Body of pancreas (tissue), 4 donors: ENCODE measurements at regions not wholly inside any gene's neighbourhood (a gene's known extent, or its start where the extent isn't known, plus 50 kb on each side); places are given as distances from the start of the nearest gene placed in this dataset.

Experiments used
- ATAC-seq: fragments of 150-250 bp; one replicate; pipeline ENCODE4 v1.9.1; 2016
- DNase-seq, 4 donors: peaks; one replicate each; pipeline ENCODE4 v3.0.0-alpha.2; 2019
- H3K27ac ChIP-seq, 4 donors: fragments of 200-600 bp; sonication (generic); 1 replicate in 3 of 4; 2 replicates in 1 of 4; pipeline versions ENCODE4 v1.5.1 to v1.6.1; 2016 to 2019; ENCODE audit warnings: mild to moderate bottlenecking in 1 of 4, mixed read lengths in 1 of 4, moderate library complexity in 1 of 4
- H3K27me3 ChIP-seq, 2 donors: fragments of 200-600 bp; sonication (generic); one replicate each; pipeline ENCODE4 v1.6.0; 2016; ENCODE audit warnings: mild to moderate bottlenecking in 1 of 2
- H3K36me3 ChIP-seq, 2 donors: fragments of 200-600 bp; sonication (generic); replicated peaks in 1 of 2; 2 replicates each; pipeline ENCODE4 v1.5.1; 2016; ENCODE audit warnings: low read depth in 2 of 2; ENCODE audit not compliant: insufficient read depth in 1 of 2
- H3K4me1 ChIP-seq: fragments of 200-600 bp; sonication (generic); one replicate; pipeline ENCODE4 v1.6.0; 2016
- H3K4me3 ChIP-seq, 2 donors: fragments of 200-600 bp; sonication (generic); 1 replicate in 1 of 2; 2 replicates in 1 of 2; pipeline ENCODE4 v1.5.1; 2016 to 2019
- H3K9me3 ChIP-seq, 3 donors: fragments of 200-600 bp; sonication (generic); 1 replicate in 2 of 3; 2 replicates in 1 of 3; pipeline ENCODE4 v1.5.1; 2016
- POLR2A ChIP-seq, 3 donors: fragments of 450-650 bp; IDR thresholded peaks; one replicate each; pipeline ENCODE4 v1.6.1; 2016; ENCODE audit warnings: antibody characterized with exemption in 3 of 3, mild to moderate bottlenecking in 2 of 3
- WGBS, 2 donors: methylation state at CpG; one replicate each; pipeline ENCODE4 v1.1.5; 2017; 5-methylcytosine and 5-hydroxymethylcytosine counted together
- intact Hi-C: fragments of 100-400 bp; cut with DNase I; formaldehyde crosslinking; loops from one replicate; pipeline ENCODE4 v1.15.1; 2023
- TF ChIP-seq, protein P1 (sequence below), 7 experiments: fragments of 450-650 bp in 4 of 7; fragments of 200-600 bp in 3 of 7; sonication (generic) in 3 of 7; IDR thresholded peaks; one replicate each; pipeline ENCODE4 v1.5.1; 2016 to 2019; ENCODE audit warnings: antibody characterized with exemption in 7 of 7

DNA sequence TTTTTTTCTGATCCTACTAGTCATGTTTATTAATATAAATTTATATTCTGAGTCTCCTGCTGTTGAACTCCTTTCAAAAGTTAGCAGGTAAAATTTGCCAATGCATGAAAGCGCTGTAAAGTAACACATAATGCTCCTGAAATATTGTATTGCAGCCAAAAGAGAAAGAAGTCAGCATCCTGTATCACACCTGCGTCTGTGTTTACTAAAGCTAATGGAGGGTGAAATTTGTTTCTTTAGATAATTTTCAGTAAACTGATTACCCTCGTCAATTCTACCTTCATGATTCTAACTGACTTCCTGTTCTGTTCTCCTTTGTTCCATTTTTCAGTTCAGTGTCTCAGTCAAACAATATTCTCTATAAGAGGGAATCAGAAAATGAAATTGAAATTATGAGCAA, 415.4 kb downstream of the CDH9 start:
- H3K36me3 ChIP-seq, result no peaks in the 10 kb centered on the region
- no peaks in the 10 kb centered on the region for H3K4me1 ChIP-seq
- ATAC-seq, result no peak
- 28 to 36% methylated on average over 3 of the region's 3 CpGs for WGBS, 2 donors
- no peaks in the 10 kb centered on the region for H3K27me3 ChIP-seq
- no peak overlapping the region for H3K4me3 ChIP-seq
- TF ChIP-seq, protein P1, sequence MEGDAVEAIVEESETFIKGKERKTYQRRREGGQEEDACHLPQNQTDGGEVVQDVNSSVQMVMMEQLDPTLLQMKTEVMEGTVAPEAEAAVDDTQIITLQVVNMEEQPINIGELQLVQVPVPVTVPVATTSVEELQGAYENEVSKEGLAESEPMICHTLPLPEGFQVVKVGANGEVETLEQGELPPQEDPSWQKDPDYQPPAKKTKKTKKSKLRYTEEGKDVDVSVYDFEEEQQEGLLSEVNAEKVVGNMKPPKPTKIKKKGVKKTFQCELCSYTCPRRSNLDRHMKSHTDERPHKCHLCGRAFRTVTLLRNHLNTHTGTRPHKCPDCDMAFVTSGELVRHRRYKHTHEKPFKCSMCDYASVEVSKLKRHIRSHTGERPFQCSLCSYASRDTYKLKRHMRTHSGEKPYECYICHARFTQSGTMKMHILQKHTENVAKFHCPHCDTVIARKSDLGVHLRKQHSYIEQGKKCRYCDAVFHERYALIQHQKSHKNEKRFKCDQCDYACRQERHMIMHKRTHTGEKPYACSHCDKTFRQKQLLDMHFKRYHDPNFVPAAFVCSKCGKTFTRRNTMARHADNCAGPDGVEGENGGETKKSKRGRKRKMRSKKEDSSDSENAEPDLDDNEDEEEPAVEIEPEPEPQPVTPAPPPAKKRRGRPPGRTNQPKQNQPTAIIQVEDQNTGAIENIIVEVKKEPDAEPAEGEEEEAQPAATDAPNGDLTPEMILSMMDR (IDR thresholded peaks at IDR 0.05), result no peak
- no peak for TF ChIP-seq POLR2A (IDR thresholded peaks at IDR 0.05)
- H3K27ac ChIP-seq, result no peak overlapping the region
- H3K9me3 ChIP-seq, result no peaks in the 10 kb centered on the region
- intact Hi-C loops, result no loop called here
- DNase-seq, result no peak

DNA sequence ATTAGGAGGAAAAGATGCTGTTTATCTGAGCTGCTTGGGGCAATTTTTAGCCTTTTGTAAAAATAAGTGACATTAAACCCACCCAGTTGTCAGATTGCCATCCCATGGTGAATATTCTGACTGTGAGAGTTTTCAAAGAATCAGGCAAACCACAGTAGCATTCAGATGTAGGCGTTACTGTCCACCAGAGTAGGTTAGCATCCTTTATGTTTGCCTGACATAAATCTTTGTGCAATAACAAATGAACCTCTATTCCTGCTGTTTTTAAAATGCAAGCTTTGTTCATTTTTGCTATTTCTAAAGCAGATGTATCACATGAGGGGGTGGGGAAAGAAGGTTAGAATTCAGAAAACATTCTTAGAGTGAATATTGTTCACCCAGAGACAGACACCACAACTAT, 427.8 kb downstream of the CDH9 start:
- no peak overlapping the region for H3K4me3 ChIP-seq
- H3K36me3 ChIP-seq, result no peaks in the 10 kb centered on the region
- H3K27ac ChIP-seq, result no peak overlapping the region
- intact Hi-C loops, result no loop called here
- DNase-seq (no peak), ATAC-seq (no peak)
- TF ChIP-seq POLR2A (IDR thresholded peaks at IDR 0.05), result no peak
- TF ChIP-seq, protein P1 (IDR thresholded peaks at IDR 0.05), result no peak
- 47 to 64% methylated on average over 1 of the region's 1 CpG for WGBS, 2 donors
- H3K4me1 ChIP-seq, result no peaks in the 10 kb centered on the region
- no peaks in the 10 kb centered on the region for H3K27me3 ChIP-seq
- H3K9me3 ChIP-seq, result no peaks in the 10 kb centered on the region

DNA sequence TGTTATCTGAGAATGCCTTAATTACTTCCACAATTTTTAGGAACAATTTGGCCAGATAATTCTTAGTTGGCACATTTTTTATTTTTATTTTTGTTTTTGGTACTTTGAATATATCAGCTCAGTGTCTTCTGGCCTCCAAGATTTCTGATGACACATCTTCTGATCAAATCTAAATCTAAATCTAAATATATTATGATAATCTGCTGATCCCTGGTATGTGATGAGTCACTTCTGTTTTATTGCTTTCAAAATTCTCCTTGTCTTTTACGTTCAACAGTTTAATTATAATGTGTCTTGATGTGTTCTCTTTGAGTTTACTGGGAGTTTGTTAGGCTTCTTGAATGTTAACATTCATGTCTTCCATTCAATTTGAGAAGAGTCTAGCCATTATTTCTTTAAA, 436.8 kb downstream of the CDH9 start:
- 44 to 58% methylated on average over 1 of the region's 1 CpG for WGBS, 2 donors
- ATAC-seq (no peak), DNase-seq (no peak)
- intact Hi-C loops, result no loop called here
- Histone ChIP-seq H3K9me3 (no peaks in the 10 kb centered on the region), H3K4me3 (no peak overlapping the region), H3K36me3 (no peaks in the 10 kb centered on the region), H3K4me1 (no peaks in the 10 kb centered on the region), H3K27ac (no peak overlapping the region), H3K27me3 (no peaks in the 10 kb centered on the region)
- no peak for TF ChIP-seq POLR2A (IDR thresholded peaks at IDR 0.05)
- TF ChIP-seq, protein P1 (IDR thresholded peaks at IDR 0.05), result no peak

DNA sequence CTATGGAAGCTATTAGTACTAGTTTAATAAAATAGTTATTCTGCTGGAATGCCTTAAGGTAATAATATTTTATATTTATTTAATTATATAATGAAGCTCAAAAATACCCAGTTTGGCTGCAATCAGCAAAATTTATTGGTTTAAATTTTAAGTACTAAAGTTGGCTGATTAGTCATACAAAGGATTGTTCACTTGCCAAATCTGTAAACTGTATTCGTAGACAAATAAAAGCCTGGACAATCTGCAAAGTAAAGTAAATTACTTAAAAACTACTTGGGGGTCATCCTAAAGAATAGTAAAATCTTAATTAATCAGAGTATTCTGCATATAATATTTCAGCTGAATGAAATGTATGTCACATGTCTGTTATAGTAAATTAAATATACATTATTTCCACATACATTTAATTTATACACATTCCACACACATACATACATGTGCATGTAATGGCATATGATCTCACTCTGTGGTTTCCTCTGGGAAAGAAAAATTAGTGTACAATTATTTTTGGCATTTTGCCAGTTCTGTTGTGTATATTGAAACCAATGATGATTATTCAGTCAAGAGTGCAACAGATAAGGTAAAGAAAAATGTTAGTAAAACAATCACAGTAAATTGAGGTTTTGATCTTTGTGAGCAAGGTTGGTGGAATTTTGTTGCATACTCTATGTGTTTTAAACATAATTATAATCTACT, 455.9 kb downstream of the CDH9 start:
- Histone ChIP-seq H3K4me3 (no peak overlapping the region), H3K9me3 (no peaks in the 10 kb centered on the region), H3K4me1 (no peaks in the 10 kb centered on the region), H3K27me3 (no peaks in the 10 kb centered on the region), H3K36me3 (no peaks in the 10 kb centered on the region), H3K27ac (no peak overlapping the region)
- 49 to 61% methylated on average over 1 of the region's 1 CpG for WGBS, 2 donors
- intact Hi-C loops, result no loop called here
- TF ChIP-seq, protein P1 (IDR thresholded peaks at IDR 0.05), result no peak
- no peak for TF ChIP-seq POLR2A (IDR thresholded peaks at IDR 0.05)
- DNase-seq, result no peak
- no peak for ATAC-seq

DNA sequence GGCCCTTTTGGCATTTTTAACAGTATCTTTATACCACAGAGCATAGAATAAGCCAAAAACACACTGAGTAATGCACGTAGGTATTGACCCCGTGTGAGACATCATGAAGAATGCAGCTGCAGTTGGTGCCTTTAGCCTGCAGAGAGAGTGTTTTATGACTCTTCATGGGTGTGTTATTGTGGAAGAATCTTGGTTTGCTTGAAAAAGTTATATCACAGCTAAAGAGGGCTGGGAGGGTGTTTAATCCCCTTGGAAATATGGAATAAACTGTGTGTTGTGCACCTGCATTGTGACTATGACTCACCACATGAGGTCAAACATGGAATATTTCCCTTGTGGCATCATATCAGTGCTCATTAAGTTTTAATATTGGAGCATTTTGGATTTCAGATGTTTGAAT, 458.7 kb downstream of the CDH9 start:
- Histone ChIP-seq H3K9me3 (no peaks in the 10 kb centered on the region), H3K27me3 (no peaks in the 10 kb centered on the region), H3K4me3 (no peak overlapping the region), H3K27ac (no peak overlapping the region), H3K4me1 (no peaks in the 10 kb centered on the region), H3K36me3 (no peaks in the 10 kb centered on the region)
- DNase-seq (no peak), ATAC-seq (no peak)
- WGBS, 2 donors, result 54 to 67% methylated on average over 2 of the region's 2 CpGs
- intact Hi-C loops, result no loop called here
- TF ChIP-seq, protein P1 (IDR thresholded peaks at IDR 0.05), result no peak
- TF ChIP-seq POLR2A (IDR thresholded peaks at IDR 0.05), result no peak
